ENCODE measurements at regions not wholly inside any gene's neighbourhood (a gene's known extent, or its start where the extent isn't known, plus 50 kb on each side); places are given as distances from the start of the nearest gene placed in this dataset.

- Histone ChIP-seq H3K4me2 (ENCODE audit: low read length) (no peak overlapping the region), H3K79me2 (ENCODE audit: low read length) (no peaks in the 10 kb centered on the region), H3K9me2 (replicated peaks; ENCODE audit: low read length) (no peaks in the 10 kb centered on the region), H3K4me3 (ENCODE audit: low read length) (no peak overlapping the region), H3K27ac (ENCODE audit: low read length) (no peak overlapping the region), H3K36me3 (ENCODE audit: low read depth, low read length) (no peaks in the 10 kb centered on the region), H3K9ac (ENCODE audit: low read length) (no peak overlapping the region), H3F3A (ENCODE audit: low read length, unreplicated experiment) (no peaks in the 10 kb centered on the region), H4K20me1 (ENCODE audit: low read length) (no peaks in the 10 kb centered on the region), H3K27me3 (ENCODE audit: low read length) (no peaks in the 10 kb centered on the region), H3K4me1 (ENCODE audit: insufficient read depth, low read length) (no peaks in the 10 kb centered on the region), H2AFZ (ENCODE audit: low read length) (no peak overlapping the region), H3K9me3 (ENCODE audit: low read length) (no peaks in the 10 kb centered on the region)
- CTCF ChIA-PET: no interaction called here
- no TSS peak for BruUV-seq (replicated peaks)
- intact Hi-C loops (cut with micrococcal nuclease): no loop called here
- DNase-seq (no peak), ATAC-seq (no peak)
- POLR2A ChIA-PET (ENCODE audit: unreplicated experiment): no interaction called here
- TF ChIP-seq CTCF (conservative IDR thresholded peaks at IDR 0.05; ENCODE audit: low read depth, low read length) (no peak), EZH2 (IDR thresholded peaks at IDR 0.05; ENCODE audit: low read length, unreplicated experiment) (no peak), EZH2phosphoT487 (IDR thresholded peaks at IDR 0.05; ENCODE audit: borderline replicate concordance, low read length) (no peak)
Observed at GRCh38 chr4:104758574-104758973, 263.9 kb upstream of the CXXC4 start.

GRCh38 chr4:104763554-104764222 is 269.0 kb upstream of the CXXC4 start:
- CTCF ChIA-PET: no interaction called here
- no TSS peak for BruUV-seq (replicated peaks)

More at GRCh38 chr4:104763554-104764222, 269.0 kb upstream of the CXXC4 start:
- intact Hi-C loops (cut with micrococcal nuclease): no loop called here
- Histone ChIP-seq H3K27ac (ENCODE audit: low read length) (no peak overlapping the region), H3K4me1 (ENCODE audit: insufficient read depth, low read length) (no peaks in the 10 kb centered on the region), H3K4me2 (ENCODE audit: low read length) (no peak overlapping the region), H2AFZ (ENCODE audit: low read length) (no peak overlapping the region), H4K20me1 (ENCODE audit: low read length) (no peaks in the 10 kb centered on the region), H3K27me3 (ENCODE audit: low read length) (no peaks in the 10 kb centered on the region), H3K9me3 (ENCODE audit: low read length) (no peaks in the 10 kb centered on the region), H3F3A (ENCODE audit: low read length, unreplicated experiment) (no peaks in the 10 kb centered on the region), H3K4me3 (ENCODE audit: low read length) (no peak overlapping the region), H3K36me3 (ENCODE audit: low read depth, low read length) (no peaks in the 10 kb centered on the region), H3K9ac (ENCODE audit: low read length) (no peak overlapping the region), H3K9me2 (replicated peaks; ENCODE audit: low read length) (no peaks in the 10 kb centered on the region), H3K79me2 (ENCODE audit: low read length) (no peaks in the 10 kb centered on the region)
- ATAC-seq (no peak), DNase-seq (no peak)
- POLR2A ChIA-PET (ENCODE audit: unreplicated experiment): no interaction called here
- TF ChIP-seq EZH2phosphoT487 (IDR thresholded peaks at IDR 0.05; ENCODE audit: borderline replicate concordance, low read length) (no peak), CTCF (conservative IDR thresholded peaks at IDR 0.05; ENCODE audit: low read depth, low read length) (no peak), EZH2 (IDR thresholded peaks at IDR 0.05; ENCODE audit: low read length, unreplicated experiment) (no peak)

Data from PC-3 (cell line).